Endodermal cell (in vitro differentiated cells): ENCODE measurements at regions not wholly inside any gene's neighbourhood (a gene's known extent, or its start where the extent isn't known, plus 50 kb on each side); places are given as distances from the start of the nearest gene placed in this dataset.

Experiments used
- DNase-seq: peaks from one replicate; pipeline ENCODE4 v3.0.0-alpha.2; 2017
- H3K27ac ChIP-seq: 2 replicates; pipeline ENCODE4 v1.5.1; 2013; ENCODE audit warnings: mild to moderate bottlenecking, low read depth, low read length, moderate library complexity
- H3K27me3 ChIP-seq: 2 replicates; pipeline ENCODE4 v1.6.1; 2013; ENCODE audit warnings: mild to moderate bottlenecking, low read length, moderate library complexity; ENCODE audit not compliant: insufficient read depth, control insufficient read depth, poor library complexity, severe bottlenecking
- H3K36me3 ChIP-seq: 2 replicates; pipeline ENCODE4 v1.7.0; 2013; ENCODE audit warnings: mild to moderate bottlenecking, low read length, moderate library complexity; ENCODE audit not compliant: control insufficient read depth, insufficient read depth
- H3K4me1 ChIP-seq: one replicate; pipeline ENCODE4 v1.7.0; 2013; ENCODE audit warnings: low read length; ENCODE audit not compliant: control insufficient read depth, insufficient read depth
- H3K4me3 ChIP-seq: 2 replicates; pipeline ENCODE4 v1.5.1; 2013; ENCODE audit warnings: mild to moderate bottlenecking, low read length, moderate library complexity
- H3K9ac ChIP-seq: 2 replicates; pipeline ENCODE4 v1.6.1; 2013; ENCODE audit warnings: mild to moderate bottlenecking, low read length, moderate library complexity; ENCODE audit not compliant: poor library complexity, severe bottlenecking; ENCODE audit errors: extremely low read depth
- H3K9me3 ChIP-seq: 2 replicates; pipeline ENCODE4 v1.6.1; 2013; ENCODE audit warnings: mild to moderate bottlenecking, low read length, moderate library complexity; ENCODE audit not compliant: control insufficient read depth
- H3K27ac Mint-ChIP-seq: 2 replicates; pipeline ENCODE4 v1.8.0; 2020; ENCODE audit warnings: mixed read lengths
- H3K27me3 Mint-ChIP-seq: 2 replicates; pipeline ENCODE4 v1.8.0; 2021; ENCODE audit warnings: mild to moderate bottlenecking, mixed read lengths; ENCODE audit not compliant: insufficient read depth
- H3K36me3 Mint-ChIP-seq: 2 replicates; pipeline ENCODE4 v1.8.0; 2020; ENCODE audit warnings: low read depth, mixed read lengths
- H3K4me1 Mint-ChIP-seq: 2 replicates; pipeline ENCODE4 v1.8.0; 2020; ENCODE audit warnings: mixed read lengths
- H3K4me3 Mint-ChIP-seq: 2 replicates; pipeline ENCODE4 v1.8.0; 2020; ENCODE audit warnings: mild to moderate bottlenecking, moderate library complexity, mixed read lengths
- H3K9me3 Mint-ChIP-seq: 2 replicates; pipeline ENCODE4 v1.8.0; 2020; ENCODE audit warnings: mild to moderate bottlenecking, mixed read lengths
- CTCF ChIP-seq: fragments of 200-600 bp; sonication (generic); conservative IDR thresholded peaks from 2 replicates; pipeline ENCODE4 v1.5.0; 2021; ENCODE audit warnings: antibody characterized with exemption, mild to moderate bottlenecking
- WGBS, 2 experiments: methylation state at CpG; one replicate each; pipeline versions ENCODE4 v1.1.5 to v1.1.7; 2013; ENCODE audit warnings: missing lambda C conversion rate in 2 of 2, mixed read lengths in 1 of 2; ENCODE audit not compliant: insufficient coverage in 1 of 2, insufficient read length in 1 of 2; 5-methylcytosine and 5-hydroxymethylcytosine counted together

GRCh38 chr12:97753332-97753731, 290.7 kb downstream of the RMST start:
- no peaks in the 10 kb centered on the region for H3K36me3 Mint-ChIP-seq

GRCh38 chr12:97754306-97754705, 291.7 kb downstream of the RMST start:
- Histone ChIP-seq H3K27ac (no peak overlapping the region), H3K9me3 (no peaks in the 10 kb centered on the region), H3K36me3 (no peaks in the 10 kb centered on the region), H3K4me1 (peaks cover 13% of the 10 kb centered on the region), H3K27me3 (no peaks in the 10 kb centered on the region), H3K9ac (no peak overlapping the region), H3K4me3 (no peak overlapping the region)
- Mint-ChIP-seq H3K36me3 (no peaks in the 10 kb centered on the region), H3K27ac (no peak overlapping the region), H3K4me3 (no peak overlapping the region), H3K4me1 (peaks cover 19% of the 10 kb centered on the region), H3K9me3 (no peaks in the 10 kb centered on the region), H3K27me3 (no peaks in the 10 kb centered on the region)
- WGBS, 2 experiments: 99 to 100% methylated on average over 1 to 2 of the region's 3 CpGs
- DNase-seq: no peak
- TF ChIP-seq CTCF: no peak

More at GRCh38 chr12:97753332-97753731, 290.7 kb downstream of the RMST start:
- no peak overlapping the region for H3K9ac ChIP-seq
- 75% methylated on average over 1 of the region's 2 CpGs; no CpG with 5 or more reads in 1 of the 2 experiments for whole genome bisulfite sequencing, 2 experiments
- no peaks in the 10 kb centered on the region for H3K36me3 ChIP-seq
- Mint-ChIP-seq H3K4me1 (peaks cover 28% of the 10 kb centered on the region), H3K9me3 (no peaks in the 10 kb centered on the region), H3K27me3 (no peaks in the 10 kb centered on the region), H3K27ac (no peak overlapping the region), H3K4me3 (no peak overlapping the region)
- peaks cover 20% of the 10 kb centered on the region for H3K4me1 ChIP-seq
- no peak overlapping the region for H3K4me3 ChIP-seq
- no peak overlapping the region for H3K27ac ChIP-seq
- no peak for DNase-seq
- H3K27me3 ChIP-seq: no peaks in the 10 kb centered on the region
- no peak for TF ChIP-seq CTCF
- no peaks in the 10 kb centered on the region for H3K9me3 ChIP-seq

- no peak overlapping the region for H3K27ac ChIP-seq
- no peaks in the 10 kb centered on the region for H3K36me3 Mint-ChIP-seq
- H3K9me3 Mint-ChIP-seq: no peaks in the 10 kb centered on the region
- H3K27me3 Mint-ChIP-seq: no peaks in the 10 kb centered on the region
- peaks cover 11% of the 10 kb centered on the region for H3K4me1 ChIP-seq
- no peaks in the 10 kb centered on the region for H3K36me3 ChIP-seq
- no peak for DNase-seq
- no peak overlapping the region for H3K4me3 Mint-ChIP-seq
- H3K4me1 Mint-ChIP-seq: peaks cover 21% of the 10 kb centered on the region
- 93% methylated on average over 3 to 9 of the region's 10 CpGs for WGBS, 2 experiments
- no peaks in the 10 kb centered on the region for H3K9me3 ChIP-seq
- H3K27me3 ChIP-seq: no peaks in the 10 kb centered on the region
- H3K4me3 ChIP-seq: no peak overlapping the region
- no peak overlapping the region for H3K9ac ChIP-seq
- H3K27ac Mint-ChIP-seq: no peak overlapping the region
- no peak for TF ChIP-seq CTCF
Measured at GRCh38 chr12:97756066-97756666, 293.6 kb downstream of the RMST start.
